ENCODE measurements at regions not wholly inside any gene's neighbourhood (a gene's known extent, or its start where the extent isn't known, plus 50 kb on each side); places are given as distances from the start of the nearest gene placed in this dataset.

GRCh38 chr2:59047373-59047995 lies 806.4 kb upstream of the FANCL start:
- Histone ChIP-seq H3K36me3 (no peaks in the 10 kb centered on the region), H3K4me2 (no peak overlapping the region), H3K4me1 (no peaks in the 10 kb centered on the region), H3K27me3 (no peaks in the 10 kb centered on the region), H3K27ac (no peak overlapping the region), H3K9me3 (replicated peaks in 1 of 11) (no peaks in the 10 kb centered on the region), H3K4me3 (no peak overlapping the region), H4K20me1 (no peaks in the 10 kb centered on the region), H3K9ac (no peak overlapping the region)
- no peak for TF ChIP-seq Cebpa-rat (IDR thresholded peaks at IDR 0.05)

GRCh38 chr2:59046401-59047372 lies 805.6 kb upstream of the FANCL start:
- Histone ChIP-seq H3K4me2 (no peak overlapping the region), H3K36me3 (no peaks in the 10 kb centered on the region), H3K9me3 (replicated peaks in 1 of 11) (no peaks in the 10 kb centered on the region), H3K4me3 (no peak overlapping the region), H4K20me1 (no peaks in the 10 kb centered on the region), H3K4me1 (no peaks in the 10 kb centered on the region), H3K9ac (no peak overlapping the region), H3K27me3 (no peaks in the 10 kb centered on the region), H3K27ac (no peak overlapping the region)
- no peak for TF ChIP-seq Cebpa-rat (IDR thresholded peaks at IDR 0.05)

- Histone ChIP-seq H3K9ac (no peak overlapping the region), H3K4me3 (no peak overlapping the region), H4K20me1 (no peaks in the 10 kb centered on the region), H3K27ac (no peak overlapping the region), H3K9me3 (replicated peaks in 1 of 11) (no peaks in the 10 kb centered on the region), H3K27me3 (no peaks in the 10 kb centered on the region), H3K36me3 (no peaks in the 10 kb centered on the region), H3K4me2 (no peak overlapping the region), H3K4me1 (no peaks in the 10 kb centered on the region)
- no peak for TF ChIP-seq Cebpa-rat (IDR thresholded peaks at IDR 0.05)
Measured at GRCh38 chr2:59044736-59045135, 803.6 kb upstream of the FANCL start.

GRCh38 chr2:59041139-59041538 lies 800.0 kb upstream of the FANCL start:
- H3K9me3 ChIP-seq (replicated peaks in 1 of 11), result peaks cover 0 to 5% (median 0%) of the 10 kb centered on the region in 11 experiments; a peak in 2 of 22 replicates
- no peak overlapping the region for H3K27ac ChIP-seq
- H3K27me3 ChIP-seq, result no peaks in the 10 kb centered on the region
- no peaks in the 10 kb centered on the region for H4K20me1 ChIP-seq
- no peaks in the 10 kb centered on the region for H3K4me1 ChIP-seq
- TF ChIP-seq Cebpa-rat (IDR thresholded peaks at IDR 0.05), result no peak
- H3K9ac ChIP-seq, result no peak overlapping the region
- no peak overlapping the region for H3K4me3 ChIP-seq
- H3K36me3 ChIP-seq, result no peaks in the 10 kb centered on the region
- H3K4me2 ChIP-seq, result no peak overlapping the region

GRCh38 chr2:59034837-59035236 lies 793.7 kb upstream of the FANCL start:
- Histone ChIP-seq H3K4me2 (no peak overlapping the region), H3K36me3 (no peaks in the 10 kb centered on the region), H3K27me3 (no peaks in the 10 kb centered on the region), H3K4me1 (no peaks in the 10 kb centered on the region), H4K20me1 (no peaks in the 10 kb centered on the region), H3K4me3 (no peak overlapping the region), H3K9ac (no peak overlapping the region), H3K27ac (no peak overlapping the region), H3K9me3 (replicated peaks in 1 of 11) (peaks cover 0 to 5% (median 0%) of the 10 kb centered on the region in 11 experiments; a peak in 2 of 22 replicates)
- no peak for TF ChIP-seq Cebpa-rat (IDR thresholded peaks at IDR 0.05)

GRCh38 chr2:59034106-59034505 lies 793.0 kb upstream of the FANCL start:
- Histone ChIP-seq H3K4me2 (no peak overlapping the region), H3K4me1 (no peaks in the 10 kb centered on the region), H3K36me3 (no peaks in the 10 kb centered on the region), H3K9me3 (replicated peaks in 1 of 11) (peaks cover 0 to 5% (median 0%) of the 10 kb centered on the region in 11 experiments; a peak in 2 of 22 replicates), H3K4me3 (no peak overlapping the region), H3K27me3 (no peaks in the 10 kb centered on the region), H3K9ac (no peak overlapping the region), H3K27ac (no peak overlapping the region), H4K20me1 (no peaks in the 10 kb centered on the region)
- no peak for TF ChIP-seq Cebpa-rat (IDR thresholded peaks at IDR 0.05)

GRCh38 chr2:59033661-59034060 lies 792.5 kb upstream of the FANCL start:
- Histone ChIP-seq H3K27me3 (no peaks in the 10 kb centered on the region), H3K9me3 (replicated peaks in 1 of 11) (peaks cover 0 to 5% (median 0%) of the 10 kb centered on the region in 11 experiments; a peak in 2 of 22 replicates), H4K20me1 (no peaks in the 10 kb centered on the region), H3K4me2 (no peak overlapping the region), H3K27ac (no peak overlapping the region), H3K4me3 (no peak overlapping the region), H3K36me3 (no peaks in the 10 kb centered on the region), H3K4me1 (no peaks in the 10 kb centered on the region), H3K9ac (no peak overlapping the region)
- TF ChIP-seq Cebpa-rat (IDR thresholded peaks at IDR 0.05), result no peak

- H3K4me1 ChIP-seq, result no peaks in the 10 kb centered on the region
- no peak overlapping the region for H3K9ac ChIP-seq
- H3K27ac ChIP-seq, result no peak overlapping the region
- no peaks in the 10 kb centered on the region for H4K20me1 ChIP-seq
- no peaks in the 10 kb centered on the region for H3K36me3 ChIP-seq
- TF ChIP-seq Cebpa-rat (IDR thresholded peaks at IDR 0.05), result no peak
- H3K9me3 ChIP-seq (replicated peaks in 1 of 11), result peaks cover 0 to 3% (median 0%) of the 10 kb centered on the region in 11 experiments; a peak in 2 of 22 replicates
- no peak overlapping the region for H3K4me2 ChIP-seq
- no peak overlapping the region for H3K4me3 ChIP-seq
- no peaks in the 10 kb centered on the region for H3K27me3 ChIP-seq
Measured at GRCh38 chr2:59032499-59032898, 791.4 kb upstream of the FANCL start.

GRCh38 chr2:59029058-59029457 lies 787.9 kb upstream of the FANCL start:
- no peaks in the 10 kb centered on the region for H3K27me3 ChIP-seq
- H3K36me3 ChIP-seq, result no peaks in the 10 kb centered on the region
- no peak overlapping the region for H3K4me3 ChIP-seq
- no peak overlapping the region for H3K27ac ChIP-seq
- H3K9me3 ChIP-seq (replicated peaks in 1 of 11), result no peaks in the 10 kb centered on the region
- H4K20me1 ChIP-seq, result no peaks in the 10 kb centered on the region
- H3K4me2 ChIP-seq, result no peak overlapping the region
- TF ChIP-seq Cebpa-rat (IDR thresholded peaks at IDR 0.05), result no peak
- H3K9ac ChIP-seq, result no peak overlapping the region
- H3K4me1 ChIP-seq, result no peaks in the 10 kb centered on the region
